Retina (tissue), 1 donor: ENCODE measurements at regions not wholly inside any gene's neighbourhood (a gene's known extent, or its start where the extent isn't known, plus 50 kb on each side); places are given as distances from the start of the nearest gene placed in this dataset.
"Not testable (repeated sequence)": the region's sequence is repeated elsewhere in the genome, so short reads cannot be mapped to it uniquely, and the experiment has no call there.

Experiments
- DNase-seq: peaks from one replicate; pipeline ENCODE4 v3.0.0-alpha.2; 2016

DNA sequence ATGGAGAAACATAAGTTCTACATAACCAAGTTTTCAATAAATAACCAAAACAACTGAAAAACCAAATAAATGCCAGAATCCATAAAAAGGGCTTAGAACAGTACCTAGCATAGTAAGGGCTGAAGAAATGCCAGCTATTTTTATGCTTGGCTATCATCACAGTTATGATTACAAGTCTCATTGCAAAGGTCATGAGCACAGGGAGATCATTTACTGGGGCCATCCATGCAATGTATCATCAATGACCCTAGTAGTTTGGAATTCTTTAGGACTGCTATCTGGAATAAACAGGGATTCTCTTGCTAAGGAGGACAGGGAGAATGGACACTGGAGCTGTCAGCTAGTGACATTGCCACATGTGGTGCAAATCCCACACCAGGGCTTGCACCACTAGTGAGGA is 92.5 kb upstream of the NAP1L1 start:
- no peak for DNase-seq

DNA sequence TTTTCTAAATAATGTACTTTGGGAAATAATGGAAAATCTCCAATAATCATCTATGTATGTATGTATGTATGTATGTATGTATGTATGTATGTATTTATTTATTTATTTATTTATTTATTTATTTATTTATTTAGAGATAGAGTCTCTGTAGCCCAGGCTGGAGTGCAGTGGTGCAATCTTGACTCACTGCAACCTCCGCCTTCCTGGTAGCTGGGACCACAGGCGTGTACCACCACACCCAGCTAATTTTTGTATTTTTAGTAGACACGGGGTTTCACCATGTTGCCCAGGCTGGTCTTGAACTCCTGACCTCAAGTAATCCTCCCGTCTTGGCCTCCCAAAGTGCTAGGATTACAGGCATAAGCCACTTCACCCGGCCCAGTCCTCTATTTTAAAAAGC is 91.5 kb upstream of the NAP1L1 start:
- not testable (repeated sequence) for DNase-seq

DNA sequence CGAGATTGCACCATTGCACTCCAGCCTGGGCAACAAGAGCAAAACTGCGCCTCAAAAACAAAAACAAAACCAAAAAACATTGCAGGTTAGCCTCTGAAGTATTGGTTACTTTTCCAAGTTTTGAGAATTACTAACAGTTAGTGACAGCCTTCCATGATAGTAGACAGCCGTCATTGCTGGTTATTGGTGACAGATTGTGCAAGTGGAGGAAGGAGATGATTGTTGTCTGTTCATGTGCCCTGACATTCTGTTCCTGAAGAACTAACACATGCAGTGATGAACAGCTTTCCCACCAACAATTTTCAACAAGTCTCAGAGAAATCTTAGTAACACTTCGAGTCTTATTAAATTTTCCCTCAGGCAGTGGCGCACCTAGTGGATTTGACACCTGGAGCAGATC is 89.3 kb upstream of the NAP1L1 start:
- DNase-seq = no peak

DNA sequence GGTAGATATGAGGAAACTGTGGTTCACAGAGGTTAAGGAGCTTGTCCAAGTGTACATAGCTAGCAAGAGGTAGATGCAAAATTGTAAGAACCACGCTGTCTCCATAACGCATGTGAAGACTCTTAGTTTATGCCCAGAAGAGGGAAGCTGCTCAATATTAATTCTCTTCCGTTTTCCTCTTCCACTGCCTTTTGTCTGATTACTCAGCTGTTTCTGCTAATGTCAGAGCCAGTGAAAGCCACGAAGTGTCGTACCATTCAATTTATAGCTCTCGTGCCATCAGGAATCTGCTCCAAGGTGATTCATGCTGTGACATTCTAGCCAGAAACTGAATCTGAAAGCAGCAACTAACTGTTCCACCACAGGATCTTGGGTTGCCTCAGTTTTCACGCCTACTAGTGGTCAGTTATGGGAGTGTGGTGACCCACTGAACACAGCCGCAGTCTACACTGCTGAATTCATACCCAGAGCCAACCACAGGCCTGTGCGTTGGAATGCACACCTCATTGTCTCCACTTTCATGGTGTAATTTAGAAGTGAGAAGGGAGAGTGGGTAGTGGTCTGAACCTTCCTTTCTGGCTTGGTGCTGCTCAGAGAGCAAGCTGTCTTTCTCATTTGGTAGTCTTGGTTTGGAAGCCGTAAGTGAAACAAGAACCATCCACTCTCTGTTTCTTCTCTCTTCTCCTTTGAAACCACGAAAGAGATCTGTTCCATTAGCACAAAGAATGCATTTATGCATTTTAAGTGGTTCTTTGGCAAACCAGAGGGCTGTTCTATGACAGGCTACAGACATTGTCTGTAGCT is 74.2 kb upstream of the NAP1L1 start:
- no peak for DNase-seq

DNA sequence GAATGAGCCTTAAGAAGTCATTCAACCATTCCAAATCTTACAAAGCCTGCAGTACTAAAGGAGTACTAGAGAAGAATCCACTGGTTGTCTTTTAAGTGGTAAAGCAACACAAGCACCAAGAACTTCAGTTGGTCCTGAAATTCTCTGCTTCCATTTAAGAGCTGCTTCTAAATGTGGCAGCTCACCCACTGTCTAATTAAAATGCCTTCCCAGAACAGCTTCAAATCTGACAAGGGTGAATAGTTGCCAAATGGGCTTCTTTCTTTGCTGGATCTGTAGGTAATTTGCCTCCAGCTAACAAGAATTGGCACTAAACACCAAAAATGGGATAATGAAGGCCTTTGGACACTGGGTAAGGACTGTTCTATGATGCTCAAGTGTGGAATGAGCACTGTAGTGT is 72.2 kb upstream of the NAP1L1 start:
- no peak for DNase-seq

DNA sequence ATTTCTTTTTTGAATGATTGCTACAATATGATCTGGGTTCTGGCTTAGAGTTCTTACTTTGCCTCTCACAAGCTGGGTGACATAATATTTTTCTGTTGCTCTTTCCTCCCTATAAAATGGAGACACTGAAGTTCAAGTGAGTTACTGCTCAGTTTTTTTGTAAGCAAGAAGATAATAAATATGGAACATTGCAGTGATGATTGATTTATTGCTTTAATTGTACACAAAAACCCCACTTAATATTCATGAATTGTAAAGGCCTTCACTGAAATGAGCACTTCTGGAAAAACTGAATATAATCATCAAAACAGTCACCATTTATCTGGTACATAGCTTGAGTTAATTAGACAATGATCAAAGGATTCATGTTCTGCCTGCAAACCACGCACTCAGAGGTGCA is 71.8 kb upstream of the NAP1L1 start:
- no peak for DNase-seq

DNA sequence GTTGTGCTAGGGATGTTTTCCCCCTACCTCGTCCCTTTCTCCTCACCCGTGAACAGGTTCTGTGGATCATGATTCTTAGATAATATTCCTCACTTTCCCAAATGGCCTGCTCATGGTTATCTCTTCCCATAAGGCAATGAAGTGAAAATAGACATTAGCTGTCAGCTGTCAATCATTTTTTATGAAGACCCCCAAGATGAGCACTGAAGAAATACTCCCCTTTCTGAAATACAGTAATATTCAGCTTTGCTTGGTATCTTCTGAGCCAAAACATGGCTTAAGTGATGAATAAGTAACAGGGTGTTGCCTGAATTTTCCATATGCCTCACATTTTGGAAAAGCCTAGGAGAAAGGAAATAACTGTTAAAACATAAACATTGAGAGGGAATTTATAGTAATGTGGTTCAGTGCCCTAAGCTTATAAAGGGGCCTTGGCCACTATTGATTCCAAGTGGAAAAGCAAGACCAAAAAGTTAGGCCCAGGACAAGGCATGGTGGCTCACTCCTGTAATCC is 70.7 kb upstream of the NAP1L1 start:
- no peak for DNase-seq

DNA sequence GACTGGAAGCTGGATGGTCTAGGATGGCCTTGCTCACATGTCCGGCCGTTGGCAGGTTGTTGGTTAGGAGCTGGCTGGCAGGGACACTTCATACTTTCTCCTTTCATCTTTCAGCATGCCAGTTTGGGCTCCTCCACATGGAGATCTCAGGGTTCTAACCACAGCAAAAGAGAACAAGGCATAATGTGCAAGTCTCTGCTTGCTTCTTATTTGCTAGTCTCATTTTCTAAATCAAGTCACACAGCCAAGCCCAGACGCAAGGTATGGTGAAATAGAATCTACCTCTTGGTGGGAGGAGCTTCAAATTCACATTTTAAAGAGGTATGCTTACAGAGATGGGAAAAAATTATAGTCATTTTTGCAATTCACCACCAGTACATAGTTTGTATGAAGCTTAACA is 69.1 kb upstream of the NAP1L1 start:
- no peak for DNase-seq

DNA sequence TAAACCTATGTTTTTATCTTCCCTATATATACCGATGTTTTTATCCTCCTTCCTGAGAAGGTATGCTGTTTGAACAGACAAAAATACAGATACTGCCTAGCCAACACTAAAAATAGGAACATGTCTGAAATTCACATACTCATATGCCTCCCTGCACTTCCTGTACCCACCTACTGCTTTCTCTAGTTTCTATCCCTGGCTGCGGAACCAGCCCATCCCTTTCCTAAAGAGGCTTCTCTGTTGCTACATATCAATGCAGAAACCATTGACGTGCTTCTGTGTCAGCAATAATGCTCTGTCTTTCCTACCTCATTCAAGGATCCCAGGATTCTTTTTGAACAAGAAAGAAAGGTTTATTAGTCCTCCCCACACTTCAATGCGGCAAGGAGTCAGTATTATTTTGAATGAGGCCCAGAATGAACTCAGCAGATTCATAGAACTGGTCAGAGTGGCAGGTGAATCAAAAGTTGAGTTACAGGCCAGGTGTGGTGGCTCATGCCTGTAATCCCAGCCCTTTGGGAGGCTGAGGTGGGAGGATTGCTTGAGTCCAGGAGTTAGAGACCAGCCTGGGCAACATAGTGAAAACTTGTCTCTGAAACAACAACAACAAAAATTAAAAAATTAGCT is 67.8 kb upstream of the NAP1L1 start:
- DNase-seq = no peak

DNA sequence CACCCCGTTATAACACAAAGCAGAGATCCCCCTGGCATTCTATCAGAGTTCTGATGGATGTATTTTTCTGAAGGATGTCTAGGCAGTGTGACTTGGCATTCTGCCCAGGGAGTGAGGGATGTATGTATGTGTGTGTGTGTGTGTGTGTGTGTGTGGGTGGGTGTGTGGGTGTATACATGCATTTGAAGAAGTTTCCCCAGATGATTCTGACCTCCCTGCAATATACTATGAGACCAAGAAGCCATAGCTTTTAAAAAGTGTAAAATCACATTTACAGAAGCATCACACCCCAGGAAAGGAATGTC is 59.7 kb upstream of the NAP1L1 start:
- DNase-seq = peak; percentile 32

DNA sequence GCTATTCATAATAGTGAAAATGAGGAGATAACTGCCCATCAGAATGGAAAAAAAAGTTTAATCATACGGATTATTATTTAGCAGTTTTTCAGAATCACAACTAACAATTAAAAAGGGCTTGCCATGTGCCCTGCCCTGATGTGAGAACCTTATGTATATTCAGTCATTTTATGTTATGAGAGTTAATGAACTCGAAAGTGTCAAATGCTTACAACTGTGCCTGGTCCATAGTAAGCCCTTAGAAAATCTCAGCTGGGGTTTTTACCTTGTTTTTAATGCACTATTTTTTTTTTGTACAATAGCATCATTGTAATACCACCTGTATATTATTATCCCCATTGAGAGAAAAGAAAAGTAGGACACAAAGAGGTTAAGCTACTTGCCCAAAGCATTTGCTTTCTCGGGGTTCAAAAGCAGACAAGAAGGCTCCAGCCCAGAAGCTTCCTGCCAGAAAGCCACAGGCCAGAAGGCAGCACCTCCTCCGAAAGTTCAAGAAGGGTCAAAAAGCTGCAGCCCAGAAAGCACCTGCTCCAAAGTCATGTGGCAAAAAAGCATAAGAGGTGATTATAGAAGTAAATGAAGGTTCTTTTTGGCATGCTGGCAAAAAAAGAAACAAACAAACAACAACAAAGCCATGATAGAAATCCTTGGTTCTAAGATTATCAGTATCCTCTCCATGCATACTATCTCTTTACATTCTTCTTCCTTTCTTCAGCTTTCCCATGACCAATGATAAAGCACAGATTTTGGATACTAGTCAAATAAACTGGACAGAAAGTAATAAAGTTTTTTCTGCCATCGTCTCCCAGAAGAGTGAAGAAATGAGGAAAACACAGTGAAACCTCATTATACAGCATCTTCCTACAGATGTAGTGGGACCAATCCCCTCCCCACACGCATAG is 59.1 kb upstream of the NAP1L1 start:
- DNase-seq = no peak

DNA sequence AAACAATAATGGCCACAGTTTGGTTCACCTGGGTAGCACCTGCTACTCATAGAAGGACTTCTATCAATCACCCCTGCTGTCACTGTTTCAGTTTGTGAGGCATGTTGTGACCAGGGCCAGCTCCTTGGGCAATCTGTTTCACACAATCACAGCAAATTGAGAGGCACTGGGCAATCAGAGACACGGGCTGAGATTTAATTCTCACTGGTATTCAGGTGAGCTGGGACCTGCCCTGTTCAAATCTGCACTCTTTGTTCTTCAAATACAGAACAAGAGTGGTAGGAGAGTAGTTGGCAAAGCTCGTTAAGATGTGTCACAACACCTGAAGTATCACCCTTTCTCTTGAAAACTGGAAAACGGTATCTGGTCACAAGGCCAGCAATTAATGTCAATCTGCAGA is 57.8 kb upstream of the NAP1L1 start:
- no peak for DNase-seq

DNA sequence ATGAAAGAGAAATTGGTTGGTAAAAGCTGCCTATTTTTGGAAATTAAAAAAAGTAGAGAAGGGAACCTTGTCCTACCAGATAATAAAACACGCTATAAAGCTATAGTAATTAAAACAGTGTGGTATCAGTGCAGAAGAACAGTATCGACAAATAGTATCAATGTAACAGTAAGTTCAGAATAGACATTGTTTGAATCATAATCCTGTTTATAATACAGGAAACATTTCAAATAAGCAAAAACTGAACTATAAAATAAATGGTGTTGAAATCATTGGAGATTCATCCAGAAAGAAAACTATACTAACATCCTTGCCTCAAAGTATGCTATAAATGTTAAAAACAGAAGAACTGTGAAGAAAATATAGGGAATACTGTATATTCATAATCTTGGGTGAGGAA is 54.2 kb upstream of the NAP1L1 start:
- no peak for DNase-seq

DNA sequence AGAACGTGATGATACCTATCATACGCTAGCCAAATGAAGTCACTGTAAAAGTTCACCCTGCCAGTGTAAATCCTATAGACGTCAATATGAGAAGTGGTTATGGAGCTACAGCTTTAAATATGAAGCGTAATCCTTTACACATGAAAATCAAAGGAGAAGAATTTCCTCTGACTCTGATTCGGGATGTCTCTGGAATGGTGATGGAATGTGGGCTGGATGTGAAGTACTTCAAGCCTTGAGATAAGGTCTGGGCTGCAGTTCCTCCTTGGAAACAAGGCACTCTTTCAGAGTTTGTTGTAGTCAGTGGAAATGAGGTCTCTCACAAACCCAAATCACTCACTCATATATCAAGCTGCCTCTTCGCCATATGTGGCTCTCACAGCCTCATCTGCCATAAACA is 53.1 kb upstream of the NAP1L1 start:
- DNase-seq = no peak

DNA sequence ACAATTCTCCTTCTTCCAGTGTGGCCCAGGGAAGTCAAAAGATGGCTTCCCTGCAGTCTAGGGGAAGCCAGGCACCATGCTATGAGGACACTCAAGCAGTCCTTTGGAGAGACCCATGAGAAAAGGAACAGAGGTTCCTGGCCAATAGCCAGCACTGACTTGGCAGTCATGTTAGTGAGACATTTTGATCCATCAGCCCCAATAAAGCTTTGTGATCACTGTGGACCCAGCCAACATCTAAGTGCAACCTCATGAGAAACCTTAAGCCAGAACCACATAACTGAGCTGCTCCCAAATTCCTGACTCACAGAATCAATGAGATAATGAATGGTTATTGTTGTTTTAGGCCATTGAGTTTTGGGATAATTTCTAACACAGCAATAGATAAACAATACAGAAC is 51.0 kb upstream of the NAP1L1 start:
- no peak for DNase-seq
